HCEC 1CT (cell line): ENCODE measurements at regions not wholly inside any gene's neighbourhood (a gene's known extent, or its start where the extent isn't known, plus 50 kb on each side); places are given as distances from the start of the nearest gene placed in this dataset.

Source experiments
- DNase-seq: peaks from one replicate; pipeline ENCODE4 v3.0.0-alpha.2; 2017

DNA sequence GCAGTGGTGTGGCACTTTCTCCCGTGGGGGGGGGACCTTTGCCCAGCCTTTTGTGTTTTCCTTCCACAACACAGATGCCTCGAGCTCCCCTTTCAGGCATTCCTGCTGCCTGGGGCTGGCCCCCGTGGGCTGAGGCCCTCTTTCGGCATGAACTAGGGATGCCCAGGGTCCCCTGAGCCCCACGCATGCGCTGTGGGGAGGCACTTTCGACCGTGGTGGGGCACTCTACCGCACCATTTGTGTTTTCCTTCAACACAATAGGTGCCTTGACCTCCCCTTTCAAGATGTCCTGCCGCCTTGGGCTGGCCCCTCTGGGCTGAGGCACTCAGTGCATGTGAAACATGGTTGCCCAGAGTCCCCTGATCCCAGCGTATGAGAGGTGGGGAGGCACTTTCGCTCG is 363.7 kb downstream of the ALG10 start:
- no peak for DNase-seq

DNA sequence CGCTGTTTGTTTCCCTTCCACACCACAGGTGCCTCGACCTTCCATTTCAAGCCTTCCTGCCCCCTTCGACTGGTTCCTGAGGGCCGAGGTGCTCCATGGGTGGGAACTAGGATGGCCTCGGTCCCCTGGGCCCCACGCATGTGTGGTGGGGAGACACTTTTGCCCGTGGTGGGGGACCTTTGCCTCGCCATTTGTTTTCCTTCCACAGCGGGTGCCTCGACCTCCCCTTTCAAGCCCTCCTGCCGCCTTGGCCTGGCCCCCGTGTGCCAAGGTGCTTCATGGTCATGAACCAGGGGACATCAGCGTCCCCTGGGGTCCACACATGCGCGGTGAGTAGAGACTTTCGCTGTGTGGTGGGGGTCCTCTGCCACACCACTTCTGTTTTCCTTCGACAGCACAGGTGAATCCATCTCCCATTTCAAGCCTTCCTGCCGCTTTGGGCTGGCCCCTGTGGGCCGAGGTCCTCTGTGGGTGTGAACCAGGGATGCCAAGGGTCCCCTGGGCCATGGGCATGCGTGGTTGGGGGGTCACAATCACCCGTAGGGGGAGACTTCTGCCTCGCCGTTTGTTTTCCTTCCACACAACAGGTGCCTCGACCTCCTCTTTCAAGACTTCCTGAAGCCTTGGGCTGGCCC is 364.4 kb downstream of the ALG10 start:
- DNase-seq = no peak

DNA sequence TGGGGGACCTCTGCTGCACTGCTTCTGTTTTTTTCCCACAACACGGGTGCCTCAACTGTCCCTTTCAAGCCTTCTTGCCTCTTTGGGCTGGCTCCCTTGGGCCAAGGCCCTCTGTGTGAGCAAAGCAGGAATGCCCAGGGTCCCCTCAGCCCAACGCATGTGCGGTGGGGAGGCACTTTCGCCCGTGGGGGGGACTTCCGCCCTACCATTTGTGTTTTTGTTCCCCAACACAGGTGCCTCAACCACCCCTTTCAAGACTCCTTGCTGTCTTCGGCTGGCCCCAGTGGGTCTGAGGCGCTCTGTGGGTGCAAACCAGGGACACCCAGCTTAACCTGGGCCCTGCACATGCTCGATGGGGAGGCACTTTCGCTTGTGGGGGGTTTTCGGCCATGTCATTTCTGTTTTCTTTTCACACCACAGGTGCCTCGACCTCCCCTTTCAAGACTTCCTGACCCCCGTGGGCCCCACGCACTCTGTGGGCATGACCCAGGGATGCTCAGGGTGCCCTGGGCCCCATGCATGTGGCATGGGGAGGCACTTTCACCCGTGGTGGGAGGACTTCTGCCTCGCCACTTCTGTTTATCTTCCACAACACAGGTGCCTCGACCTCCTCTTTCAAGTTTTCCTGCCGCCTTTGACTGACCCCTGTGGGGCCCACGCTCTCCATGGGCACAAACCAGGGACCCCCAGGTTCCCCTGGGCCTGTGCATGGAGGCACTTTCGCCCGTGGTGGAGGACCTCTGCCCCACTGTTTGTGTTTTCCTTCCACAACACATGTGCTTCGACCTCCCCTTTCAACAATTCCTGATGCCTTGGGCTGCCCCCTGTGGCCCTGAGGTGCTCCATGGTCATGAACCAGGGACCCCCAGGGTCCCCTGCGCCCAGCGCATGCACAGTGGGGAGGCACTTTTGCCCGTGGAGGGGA is 365.7 kb downstream of the ALG10 start:
- DNase-seq = no peak

DNA sequence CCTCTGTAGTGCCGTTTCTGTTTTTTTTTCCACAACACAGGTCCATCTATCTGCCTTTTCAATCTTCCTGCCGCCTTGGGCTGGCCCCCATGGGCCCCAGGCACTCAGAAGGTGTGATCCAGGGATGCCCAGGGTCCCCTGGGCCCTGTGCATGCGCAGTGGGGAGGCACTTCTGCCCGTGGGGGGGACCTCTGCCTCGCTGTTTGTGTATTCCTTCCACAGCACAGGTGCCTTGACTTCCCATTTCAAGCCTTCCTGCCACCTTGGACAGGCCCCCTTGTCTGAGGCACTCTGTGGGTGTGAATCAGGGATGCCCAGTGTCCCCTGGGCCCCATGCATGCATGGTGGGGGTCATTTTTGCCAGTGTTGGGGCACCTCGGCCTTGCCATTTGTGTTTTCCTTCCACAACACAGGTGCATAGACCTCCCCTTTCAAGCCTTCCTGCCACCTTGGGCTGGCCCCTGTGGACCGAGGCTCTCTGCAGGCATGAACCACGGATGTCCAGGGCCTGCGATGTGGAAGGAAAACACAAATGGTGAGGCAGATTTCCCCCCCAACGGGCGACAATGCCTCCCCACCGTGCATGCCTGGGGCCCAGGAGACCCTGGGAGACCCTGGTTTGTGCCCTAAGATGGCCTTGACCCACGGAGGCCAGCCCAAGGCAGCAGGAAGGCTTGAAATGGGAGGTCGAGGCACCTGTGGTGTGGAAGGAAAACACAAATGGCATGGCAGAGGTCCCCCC is 366.5 kb downstream of the ALG10 start:
- DNase-seq = no peak

DNA sequence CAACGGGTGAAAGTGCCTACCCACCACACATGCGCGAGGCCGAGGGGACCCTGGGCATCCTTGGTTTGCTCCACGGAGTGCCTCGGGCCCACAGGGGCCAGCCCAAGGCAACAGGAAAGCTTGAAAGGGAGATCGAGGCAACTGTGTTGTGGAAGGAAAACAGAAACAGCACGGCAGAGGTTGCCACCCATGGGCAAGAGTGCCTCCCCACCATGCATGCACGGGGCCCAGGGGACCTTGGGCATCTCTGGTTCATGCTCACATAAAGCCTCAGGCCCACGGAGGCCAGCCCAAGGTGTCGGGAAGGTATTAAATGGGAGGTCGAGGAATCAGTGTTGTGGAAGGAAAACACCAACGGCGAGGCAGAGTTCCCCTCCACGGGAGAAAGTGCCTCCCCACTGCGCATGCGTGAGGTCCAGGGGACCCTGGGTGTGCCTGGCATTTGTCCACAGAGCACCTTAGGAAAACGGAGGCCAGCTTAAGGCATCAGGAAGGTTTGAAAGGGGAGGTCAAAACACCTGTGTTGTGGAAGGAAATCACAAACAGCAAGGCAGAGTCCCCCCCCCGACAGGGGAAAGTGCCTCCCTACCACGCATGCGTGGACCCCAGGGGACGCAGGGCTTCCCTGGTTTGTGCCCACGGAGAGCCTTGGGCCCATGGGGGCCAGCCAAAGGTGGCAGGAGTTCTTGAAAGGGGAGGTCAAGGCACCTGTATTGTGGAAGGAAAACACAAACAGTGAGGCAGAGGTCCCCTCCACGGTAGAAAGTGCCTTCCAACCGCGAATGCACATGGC is 367.3 kb downstream of the ALG10 start:
- DNase-seq = no peak

DNA sequence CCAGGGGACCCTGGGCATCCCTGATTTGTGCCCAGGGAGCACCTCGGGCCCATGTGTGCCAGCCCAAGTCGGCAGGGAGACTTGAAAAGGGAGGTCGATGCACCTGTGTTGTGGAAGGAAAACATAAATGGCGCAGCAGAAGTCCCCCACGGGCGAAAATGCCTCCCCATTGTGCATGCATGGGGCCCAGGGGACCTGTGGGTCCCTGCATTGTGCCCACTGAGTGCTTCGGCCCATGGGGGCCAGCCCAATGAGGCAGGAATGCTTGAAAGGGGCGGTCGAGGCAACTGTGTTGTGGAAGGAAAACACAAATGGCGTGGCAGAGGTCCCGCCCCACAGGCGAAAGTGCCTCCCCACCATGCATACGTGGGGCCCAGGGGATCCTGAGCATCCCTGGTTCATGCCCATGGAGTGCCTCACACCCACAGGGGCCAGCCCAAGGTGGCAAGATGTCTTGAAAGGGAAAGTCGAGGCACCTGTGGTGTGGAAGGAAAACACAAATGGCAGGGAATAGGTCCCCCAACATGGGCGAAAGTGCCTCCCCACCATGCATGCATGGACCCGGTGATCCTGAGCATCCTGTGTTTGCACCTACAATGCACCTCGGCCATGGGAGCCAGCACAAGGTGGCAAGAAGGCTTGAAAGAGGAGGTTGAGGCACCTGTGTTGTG is 368.0 kb downstream of the ALG10 start:
- DNase-seq = no peak

DNA sequence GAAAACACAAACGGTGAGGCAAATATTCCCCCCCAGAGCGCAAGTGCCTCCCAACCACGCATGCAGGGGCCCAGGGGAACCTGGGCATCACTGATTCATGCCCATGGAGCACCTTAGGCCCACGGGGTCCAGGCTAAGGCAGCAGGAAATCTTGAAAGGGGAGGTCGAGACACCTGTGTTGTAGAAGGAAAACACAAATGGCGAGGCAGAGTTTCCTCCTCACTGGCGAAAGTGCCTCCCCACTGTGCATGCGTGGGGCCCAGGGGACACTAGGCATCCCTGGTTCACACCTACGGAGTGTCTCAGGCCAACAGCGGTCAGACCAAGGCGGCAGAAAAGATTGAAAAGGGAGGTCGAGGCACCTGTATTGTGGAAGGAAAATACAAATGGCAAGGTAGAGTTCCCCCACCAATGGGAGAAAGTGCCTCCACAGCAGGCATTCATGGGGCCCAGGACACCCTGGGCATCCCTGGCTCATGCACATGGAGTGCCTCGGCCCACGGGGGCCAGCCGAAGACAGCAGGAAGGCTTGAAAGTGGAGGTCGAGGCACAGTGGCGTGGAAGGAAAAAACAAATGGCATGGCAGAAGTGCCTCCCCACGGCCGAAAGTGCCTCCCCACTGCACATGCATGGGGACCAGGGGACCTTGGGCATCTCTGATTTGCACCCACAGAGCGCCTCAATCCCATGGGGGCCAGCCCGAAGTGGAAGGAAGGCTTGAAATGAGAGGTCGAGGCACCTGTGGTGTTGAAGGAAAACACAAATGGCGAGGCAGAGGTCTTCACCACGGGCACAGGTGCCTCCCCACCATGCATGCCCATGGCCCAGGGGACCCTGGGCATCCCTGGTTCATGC is 368.8 kb downstream of the ALG10 start:
- DNase-seq = no peak

DNA sequence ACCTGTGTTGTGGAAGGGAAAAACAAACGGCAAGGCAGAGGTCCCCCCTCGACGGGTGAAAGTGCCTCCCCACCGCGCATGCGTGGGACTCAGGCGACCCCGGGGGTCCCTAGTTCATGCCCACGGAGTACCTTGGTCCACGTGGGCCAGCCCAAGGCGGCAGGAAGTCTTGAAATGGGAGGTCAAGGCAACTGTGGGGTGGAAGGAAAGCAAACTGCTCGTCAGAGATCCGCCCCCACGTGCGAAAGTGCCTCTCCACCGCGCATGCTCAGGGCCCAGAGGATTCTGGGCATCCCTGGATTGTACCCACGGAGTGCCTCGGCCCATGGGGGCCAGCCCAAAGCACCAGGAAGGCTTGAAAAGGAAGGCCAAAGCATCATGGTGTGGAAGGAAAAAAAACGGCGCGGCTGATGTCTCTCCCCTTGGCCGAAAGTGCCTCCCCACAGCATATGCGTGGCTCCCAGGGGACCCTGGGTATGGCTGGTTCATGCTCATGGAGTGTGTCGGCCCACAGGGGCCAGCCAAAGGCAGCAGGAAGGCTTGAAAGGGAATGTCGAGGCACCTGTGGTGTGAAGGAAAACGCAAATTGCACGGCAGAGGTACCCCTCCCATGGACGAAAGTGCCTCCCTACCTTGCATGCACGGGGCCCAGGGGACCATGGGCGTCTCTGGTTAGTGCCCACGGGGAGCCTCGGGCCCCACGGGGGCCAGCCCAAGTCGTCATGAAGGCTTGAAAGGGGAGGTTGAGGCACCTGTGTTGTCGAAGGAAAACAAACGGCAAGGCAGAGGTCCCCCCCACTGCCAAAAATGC is 369.7 kb downstream of the ALG10 start:
- DNase-seq = no peak

DNA sequence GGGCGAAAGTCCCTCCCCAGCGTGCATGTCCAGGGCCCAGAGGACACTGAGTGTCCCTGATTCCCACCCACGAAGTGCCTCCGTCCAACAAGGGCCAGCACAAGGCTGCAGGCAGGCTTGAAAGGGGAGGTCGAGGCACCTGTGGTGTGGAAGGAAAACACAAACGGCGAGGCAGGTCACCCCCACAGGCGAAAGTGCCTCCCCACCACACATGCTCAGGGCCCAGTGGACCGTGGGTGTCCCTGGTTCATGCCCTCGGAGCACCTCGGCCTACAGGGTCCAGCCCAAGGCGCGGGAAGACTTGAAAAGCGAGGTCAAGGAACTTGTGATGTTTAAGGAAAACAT is 370.4 kb downstream of the ALG10 start:
- no peak for DNase-seq

DNA sequence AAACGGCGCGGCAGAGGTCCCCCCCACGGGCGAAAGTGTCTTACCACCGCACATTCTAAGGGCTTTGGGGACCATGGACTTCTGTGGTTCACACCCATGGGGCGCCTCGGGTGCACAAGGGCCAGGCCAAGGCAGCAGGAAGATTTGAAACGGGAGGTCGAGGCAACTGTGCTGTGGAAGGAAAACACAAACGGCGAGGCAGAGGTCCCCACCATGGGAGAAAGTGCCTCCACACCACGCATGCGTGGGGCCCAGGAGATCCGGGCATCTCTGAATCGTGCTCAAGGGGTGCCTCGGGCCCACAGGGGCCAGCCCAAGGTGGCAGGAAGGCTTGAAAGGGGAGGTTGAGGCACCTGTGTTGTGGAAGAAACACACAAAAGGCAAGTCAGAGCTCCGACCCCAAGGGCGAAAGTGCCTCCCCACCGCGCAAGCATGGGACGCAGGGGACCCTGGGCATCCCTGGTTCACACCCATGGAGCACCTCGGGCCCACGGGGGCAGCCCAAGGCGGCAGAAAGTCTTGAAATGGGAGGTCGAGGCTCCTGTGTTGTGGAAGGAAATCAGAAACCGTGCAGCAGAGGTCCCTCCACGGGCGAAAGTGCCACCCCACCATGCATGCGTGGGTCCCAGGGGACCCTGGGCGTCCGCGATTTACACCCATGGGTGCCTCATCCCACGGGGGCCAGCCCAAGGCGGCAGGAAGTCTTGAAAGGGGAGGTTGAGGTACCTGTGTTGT is 371.0 kb downstream of the ALG10 start:
- no peak for DNase-seq

DNA sequence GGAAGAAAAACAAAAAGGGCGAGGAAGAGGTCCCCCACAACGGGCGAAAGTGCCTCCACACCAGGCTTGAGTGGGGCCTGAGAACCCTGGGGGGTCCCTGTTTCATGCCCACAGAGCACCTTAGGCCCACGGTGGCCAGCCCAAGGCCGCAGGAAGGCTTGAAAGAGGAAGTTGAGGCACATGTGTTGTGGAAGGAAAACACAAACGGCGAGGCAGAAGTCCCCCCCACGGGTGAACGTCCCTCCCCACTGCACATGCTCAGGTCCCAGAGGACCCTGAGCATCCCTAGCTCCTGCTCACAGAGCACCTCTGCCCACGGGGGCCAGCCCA is 371.5 kb downstream of the ALG10 start:
- no peak for DNase-seq

DNA sequence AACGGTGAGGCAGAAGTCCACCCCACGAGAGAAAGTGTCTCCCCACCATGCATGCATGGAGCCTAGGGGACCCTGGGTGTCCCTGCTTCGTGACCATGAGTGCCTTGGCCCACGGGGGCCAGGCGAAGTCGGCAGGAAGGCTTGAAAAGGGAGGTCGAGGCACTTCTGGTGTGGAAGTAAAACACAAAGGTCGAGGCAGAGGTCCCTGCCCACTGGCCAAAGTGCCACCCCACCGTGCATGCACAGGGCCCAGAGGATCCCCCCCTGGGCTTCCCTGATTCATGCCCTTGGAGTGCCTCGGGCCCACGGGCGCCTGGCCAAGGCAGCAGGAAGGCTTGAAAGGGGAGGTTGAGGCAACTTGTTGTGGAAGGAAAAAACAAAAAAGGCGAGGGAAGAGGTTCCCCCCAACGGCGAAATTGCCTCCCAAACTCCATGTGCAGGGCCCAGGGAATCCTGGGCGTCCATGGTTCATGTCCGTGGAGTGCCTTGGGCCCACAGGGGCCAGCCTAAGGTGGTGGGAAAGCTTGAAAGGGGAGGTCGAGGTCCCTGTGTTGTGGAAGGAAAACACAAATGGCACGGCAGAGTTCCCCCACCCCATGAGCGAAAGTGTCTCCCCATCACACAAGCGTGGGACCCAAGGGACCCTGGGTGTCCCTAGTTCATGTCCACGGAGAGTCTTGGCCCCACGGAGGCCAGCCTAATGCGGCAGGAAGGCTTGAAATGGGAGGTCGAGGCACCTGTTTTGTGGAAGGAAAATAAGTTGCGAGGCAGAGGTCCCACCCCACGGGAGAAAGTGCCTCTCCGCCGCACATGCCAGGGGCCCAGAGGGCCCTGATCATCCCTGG is 372.1 kb downstream of the ALG10 start:
- DNase-seq = no peak

DNA sequence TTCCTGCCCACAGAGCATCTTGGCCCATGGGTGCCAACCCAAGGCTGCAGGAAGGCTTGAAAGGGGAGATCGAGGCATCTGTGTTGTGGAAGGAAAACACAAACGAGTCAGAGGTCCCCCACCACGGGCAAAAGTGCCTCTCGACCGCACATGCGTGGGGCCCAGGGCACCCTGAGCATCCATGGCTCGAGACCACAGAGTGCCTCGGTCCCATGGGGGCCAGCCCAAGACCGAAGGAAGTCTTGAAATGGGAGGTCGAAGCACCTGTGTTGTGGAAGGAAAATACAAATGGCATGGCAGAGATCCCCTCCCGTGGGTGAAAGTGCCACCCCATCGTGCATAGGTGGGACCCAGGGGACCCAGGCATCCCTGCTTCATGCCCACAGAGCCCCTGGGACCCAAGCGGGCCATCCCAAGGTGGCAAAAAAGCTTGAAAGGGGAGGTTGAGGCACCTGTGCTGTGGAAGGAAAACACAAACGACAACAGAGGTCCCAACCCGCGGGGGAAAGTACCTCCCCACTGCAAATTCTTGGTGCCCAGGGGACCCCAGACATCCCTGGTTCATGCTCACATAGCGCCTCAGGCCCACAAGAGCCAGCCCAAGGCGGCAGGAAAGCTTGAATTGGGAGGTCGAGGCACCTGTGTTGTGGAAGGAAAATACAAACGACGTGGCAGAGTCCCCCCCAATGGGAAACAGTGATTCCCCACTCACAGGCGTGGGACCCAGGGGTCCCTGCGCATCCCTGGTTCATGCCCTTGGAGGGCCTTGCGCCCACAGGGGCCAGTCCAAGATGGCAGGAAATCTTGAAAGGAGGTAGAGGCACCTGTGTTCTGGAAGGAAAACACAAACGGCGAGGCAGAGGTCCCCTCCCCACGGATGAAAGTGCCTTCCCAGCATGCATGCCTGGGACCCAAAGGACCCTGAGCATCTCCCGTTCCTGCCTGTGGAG is 373.0 kb downstream of the ALG10 start:
- no peak for DNase-seq

DNA sequence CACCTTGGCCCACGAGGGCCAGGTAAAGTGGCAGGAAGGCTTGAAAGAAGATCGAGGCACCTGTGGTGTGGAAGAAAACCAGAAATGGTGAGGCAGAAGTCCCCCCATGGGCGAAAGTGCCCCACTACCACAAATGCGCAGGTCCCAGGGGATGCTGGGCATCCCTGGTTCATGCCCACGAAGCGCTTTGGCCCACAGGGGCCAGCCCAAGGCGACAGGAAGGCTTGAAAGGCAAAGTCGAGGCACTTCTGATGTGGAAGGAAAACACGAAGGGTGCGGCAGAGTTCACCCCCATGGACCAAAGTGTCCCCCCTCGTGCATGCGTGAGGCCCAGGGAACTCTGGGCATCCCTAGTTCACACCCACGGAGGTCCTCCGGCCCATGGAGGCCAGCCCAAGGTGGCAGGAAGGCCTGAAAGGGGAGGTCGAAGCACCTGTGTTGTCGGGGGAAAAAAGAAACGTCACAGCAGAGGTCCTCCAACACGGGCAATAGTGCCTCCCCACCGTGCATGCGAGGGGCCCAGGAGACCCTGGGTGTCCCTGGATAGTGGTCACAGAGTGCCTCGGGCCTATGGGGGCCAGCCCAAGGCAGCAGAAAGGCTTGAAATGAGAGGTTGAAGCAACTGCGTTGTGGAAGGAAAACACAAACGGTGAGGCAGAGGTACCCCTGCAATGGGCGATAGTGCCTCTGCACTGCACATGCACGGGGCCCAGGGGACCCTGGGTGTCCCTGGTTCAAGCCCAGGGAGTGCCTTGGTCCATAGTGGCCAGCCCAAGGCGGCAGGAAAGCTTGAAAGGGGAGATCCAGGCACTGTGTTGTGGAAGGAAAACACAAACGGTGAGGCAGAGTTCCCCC is 373.9 kb downstream of the ALG10 start:
- DNase-seq = no peak

DNA sequence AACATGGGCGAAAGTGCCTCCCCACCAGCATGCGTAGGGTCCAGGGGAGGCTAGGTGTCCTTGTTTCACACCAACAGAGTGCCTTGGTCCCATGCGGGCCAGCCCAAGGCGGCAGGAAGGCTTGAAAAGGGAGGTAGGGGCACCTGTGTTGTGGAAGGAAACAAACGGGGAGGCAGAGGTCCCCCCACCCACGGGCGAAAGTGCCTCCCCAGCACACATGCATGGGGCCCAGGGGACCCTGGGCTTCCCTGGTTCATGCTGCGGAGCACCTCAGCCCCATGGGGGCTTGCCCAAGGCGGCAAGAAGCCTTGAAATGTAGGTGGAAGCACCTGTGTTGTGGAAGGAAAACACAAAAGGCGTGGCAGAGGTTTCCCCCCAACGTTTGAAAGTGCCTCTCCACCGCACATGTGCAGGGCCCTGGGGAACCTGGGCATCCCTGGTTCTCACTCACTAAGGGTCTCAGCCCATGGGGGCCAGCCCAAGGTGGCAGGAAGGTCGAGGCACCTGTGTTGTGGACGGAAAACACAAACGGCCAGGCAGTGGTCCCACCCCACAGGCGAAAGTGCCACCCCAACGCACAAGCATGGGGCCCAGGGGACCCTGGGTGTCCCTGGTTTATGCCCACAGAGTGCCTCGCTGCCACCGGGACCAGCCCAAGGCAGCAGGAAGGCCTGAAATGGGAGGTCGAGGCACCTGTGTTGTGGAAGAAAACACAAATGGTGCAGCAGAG is 374.7 kb downstream of the ALG10 start:
- no peak for DNase-seq
